Stimulated activated CD8-positive, alpha-beta memory T cell treated with anti-CD3 and anti-CD28 coated beads, Interleukin-15, amount 100 ng/mL, for 4 hours (primary cell): ENCODE measurements at regions not wholly inside any gene's neighbourhood (a gene's known extent, or its start where the extent isn't known, plus 50 kb on each side); places are given as distances from the start of the nearest gene placed in this dataset.

ENCODE experiments used
- DNase-seq, 2 donors: peaks; one replicate each; pipeline ENCODE4 v3.0.0-alpha.2; 2020; ENCODE audit warnings: low read depth in 2 of 2

DNA sequence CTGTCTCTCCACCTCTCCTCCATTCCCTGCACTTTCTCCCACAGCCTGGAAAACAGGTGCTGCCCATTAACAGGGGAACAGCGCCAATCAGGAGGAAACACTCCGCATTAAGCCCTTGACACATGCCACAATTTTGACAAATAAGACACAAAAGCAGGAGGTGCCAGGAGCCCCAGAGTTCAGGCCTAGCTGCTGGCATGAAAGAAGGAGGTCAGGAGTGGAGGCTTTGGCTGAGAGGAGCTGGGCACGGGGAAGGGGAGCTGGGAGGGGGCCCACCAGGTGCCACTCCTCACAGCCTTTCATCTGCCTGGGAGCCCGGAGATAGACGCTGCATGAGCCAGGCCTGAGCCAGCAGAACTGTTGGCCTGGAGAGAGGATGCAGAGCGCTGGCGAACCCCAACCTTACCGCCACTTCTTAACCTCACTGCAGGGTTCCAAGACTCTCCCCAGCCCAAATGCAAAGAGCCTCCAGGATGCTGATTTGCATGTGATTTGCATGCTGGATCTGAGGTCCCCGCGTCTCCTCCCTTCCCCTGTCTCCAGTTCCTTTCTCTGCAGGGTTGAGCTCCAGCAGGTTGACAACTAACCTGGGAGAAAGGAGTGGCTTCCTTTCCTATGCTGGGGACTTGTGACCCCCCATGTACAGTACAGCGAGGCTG is 139.8 kb upstream of the SDK2 start:
- DNase-seq = no peak

GRCh38 chr17:73785496-73785895 is 141.3 kb upstream of the SDK2 start:
- no peak for DNase-seq

- DNase-seq = no peak
Observed at GRCh38 chr17:73785958-73786743, 141.9 kb upstream of the SDK2 start.

GRCh38 chr17:73787076-73788059 is 143.1 kb upstream of the SDK2 start:
- DNase-seq = no peak

GRCh38 chr17:73788111-73788510 is 143.9 kb upstream of the SDK2 start:
- no peak for DNase-seq

DNA sequence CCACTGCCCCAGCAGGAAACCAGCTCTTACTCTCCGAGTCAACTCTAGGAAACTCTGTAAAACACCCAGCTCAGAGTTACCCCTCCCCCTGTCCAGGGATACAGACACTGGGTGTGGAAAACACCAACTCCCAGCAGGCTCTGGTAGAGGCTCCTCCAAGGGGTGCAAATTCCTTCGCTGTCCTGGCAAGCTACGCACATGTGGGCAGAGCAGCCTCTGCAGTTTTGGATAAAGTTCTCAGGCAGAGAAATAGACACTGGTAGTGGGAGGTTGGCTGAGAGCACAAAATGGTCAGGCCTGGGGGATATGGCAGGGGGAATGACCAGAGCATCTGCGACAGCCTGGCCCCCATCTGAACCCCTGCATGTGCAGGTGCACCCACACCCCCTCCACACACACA is 146.9 kb upstream of the SDK2 start:
- no peak for DNase-seq

GRCh38 chr17:73791631-73792030 is 147.4 kb upstream of the SDK2 start:
- no peak for DNase-seq

DNA sequence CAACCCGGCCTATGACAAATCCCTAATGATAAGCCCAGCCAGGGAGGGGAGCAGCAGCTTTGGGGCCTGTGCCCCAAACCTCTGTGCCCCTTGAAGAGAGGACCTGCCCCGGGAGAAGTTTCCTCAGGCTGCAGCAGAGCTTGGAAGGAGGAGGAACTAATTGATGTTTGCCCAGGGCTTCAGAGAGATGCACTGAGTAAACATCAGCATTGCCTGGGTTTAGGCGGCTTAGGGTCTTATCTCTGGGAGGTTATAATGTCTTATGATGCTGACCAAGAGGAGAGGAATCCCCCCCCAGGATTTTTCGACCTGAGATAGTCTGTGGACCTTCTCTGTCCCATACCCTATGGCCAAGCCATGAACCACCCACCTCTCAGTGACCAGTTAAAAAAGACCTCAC is 148.7 kb upstream of the SDK2 start:
- DNase-seq = no peak

GRCh38 chr17:73794336-73794735 is 150.1 kb upstream of the SDK2 start:
- DNase-seq = no peak

- DNase-seq = no peak
Observed at GRCh38 chr17:73795730-73796129, 151.5 kb upstream of the SDK2 start.

- no peak for DNase-seq
Observed at GRCh38 chr17:73797594-73798110, 153.4 kb upstream of the SDK2 start.

DNA sequence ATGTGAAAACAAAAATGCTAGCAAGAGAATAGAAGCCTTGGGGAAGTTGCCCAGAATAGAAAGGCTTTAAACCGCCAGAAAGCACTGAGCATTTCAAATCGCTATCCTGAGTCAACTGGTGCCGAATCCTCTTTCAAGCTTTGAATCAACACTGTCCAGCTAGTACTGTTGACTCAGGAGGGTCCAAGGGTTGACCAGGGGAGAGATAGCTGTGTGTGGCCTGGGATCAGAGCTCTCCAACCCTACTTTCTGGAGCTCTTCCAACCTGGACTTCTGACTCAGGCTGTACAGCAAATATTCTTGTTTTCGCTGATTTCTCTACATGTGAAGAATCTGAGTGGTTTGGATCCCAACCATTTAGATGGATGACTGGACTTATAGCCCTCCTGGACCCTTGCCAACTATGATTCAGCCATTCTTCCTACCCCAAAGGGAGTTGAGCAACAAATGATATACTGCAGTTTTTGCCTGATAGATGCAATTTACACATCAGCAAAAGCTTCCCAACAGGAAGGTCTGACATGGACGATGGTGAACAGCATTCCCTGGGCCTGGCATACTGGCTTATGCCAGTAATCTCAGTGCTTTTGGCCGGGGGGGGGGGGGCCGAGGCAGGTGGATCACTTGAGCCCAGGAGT is 154.0 kb upstream of the SDK2 start:
- no peak for DNase-seq

DNA sequence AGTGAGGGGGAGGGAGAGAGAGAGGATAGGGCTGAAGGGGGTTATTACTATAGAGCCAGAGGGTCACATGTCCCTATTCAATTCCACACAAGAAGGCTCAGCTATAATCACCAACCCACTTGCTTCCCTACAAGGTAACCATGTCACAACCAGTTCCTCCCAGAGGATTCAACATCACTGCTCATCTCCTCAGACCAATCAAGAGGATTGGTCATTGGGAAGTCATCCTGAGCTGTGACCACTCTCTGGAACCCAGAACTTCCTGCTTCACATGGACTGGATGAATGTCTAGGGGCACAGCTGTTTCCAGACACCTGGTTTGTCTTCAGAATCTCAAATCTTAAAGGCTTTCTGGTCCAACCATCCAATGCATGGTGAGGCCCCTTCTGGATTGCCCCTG is 154.9 kb upstream of the SDK2 start:
- no peak for DNase-seq

- no peak for DNase-seq
Observed at GRCh38 chr17:73799781-73800627, 155.8 kb upstream of the SDK2 start.

- no peak for DNase-seq
Observed at GRCh38 chr17:73800893-73801292, 156.6 kb upstream of the SDK2 start.

DNA sequence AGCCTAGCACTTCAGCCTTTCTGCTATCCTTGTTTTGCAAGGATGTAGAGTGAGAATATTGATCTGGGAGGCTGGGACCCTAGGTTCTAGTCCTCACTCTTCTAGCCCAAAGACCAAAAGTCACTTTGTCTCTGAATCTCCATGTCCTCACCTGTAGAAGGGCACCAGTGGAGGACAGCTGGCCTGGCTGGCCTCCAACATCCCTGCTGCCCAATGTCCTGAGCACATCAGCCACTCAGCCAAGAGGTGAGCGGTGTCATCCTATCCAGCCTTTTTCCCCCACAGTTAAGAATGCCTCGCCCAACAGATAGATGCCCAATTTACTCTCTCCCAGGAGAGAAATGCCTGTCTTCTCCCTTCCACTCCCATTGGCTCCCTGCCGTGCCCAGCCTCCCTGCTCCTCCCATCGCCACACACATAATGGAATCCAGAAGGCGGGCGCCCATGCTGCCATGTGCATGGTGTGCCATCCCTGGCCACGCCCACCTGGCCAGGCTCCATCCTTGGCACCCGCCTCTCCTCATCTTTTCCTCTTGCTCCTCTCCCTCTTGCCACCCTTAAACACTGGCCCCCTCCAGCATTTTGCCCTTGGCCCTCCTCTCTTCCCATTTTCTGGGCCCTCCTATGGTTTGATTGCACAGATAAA is 157.3 kb upstream of the SDK2 start:
- DNase-seq = no peak

DNA sequence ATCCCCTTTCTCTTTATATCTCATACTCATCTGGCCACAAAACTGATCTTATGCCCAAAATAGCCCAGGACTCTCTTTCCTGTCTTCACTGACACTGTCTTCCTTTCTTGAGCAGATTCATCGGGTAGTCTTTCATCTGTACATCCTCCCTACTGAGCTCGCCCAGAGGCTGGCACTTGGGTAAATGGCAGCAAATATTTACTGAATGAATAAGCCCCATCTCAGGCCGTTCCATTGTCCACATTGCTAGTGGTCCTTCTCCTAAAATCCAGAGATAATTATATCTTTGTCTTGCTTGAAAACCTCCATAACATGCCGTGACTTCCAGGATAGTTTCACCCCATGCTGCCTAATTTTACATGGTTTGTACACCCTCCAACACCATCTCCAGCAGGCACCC is 158.1 kb upstream of the SDK2 start:
- no peak for DNase-seq

GRCh38 chr17:73802871-73803270 is 158.6 kb upstream of the SDK2 start:
- no peak for DNase-seq

GRCh38 chr17:73803964-73804435 is 159.8 kb upstream of the SDK2 start:
- DNase-seq = no peak

DNA sequence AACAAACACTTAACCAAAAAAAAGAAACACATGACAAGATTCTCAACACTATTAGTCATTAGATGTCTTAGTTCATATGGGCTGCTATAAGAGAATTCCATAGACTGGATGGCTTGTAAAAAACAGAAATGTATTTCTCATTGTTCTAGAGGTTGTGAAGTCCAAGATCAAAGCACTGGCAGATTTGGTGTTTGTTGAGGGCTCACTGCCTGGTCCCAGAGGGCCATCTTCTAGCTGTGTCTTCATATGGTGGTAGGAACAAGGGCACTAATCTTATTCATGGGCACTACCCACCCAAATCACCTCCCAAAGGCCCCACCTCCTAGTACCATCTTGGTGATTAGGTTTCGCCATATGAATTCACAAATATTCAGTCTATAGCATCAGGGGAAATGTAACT is 162.5 kb upstream of the SDK2 start:
- no peak for DNase-seq
